ENCODE measurements at regions not wholly inside any gene's neighbourhood (a gene's known extent, or its start where the extent isn't known, plus 50 kb on each side); places are given as distances from the start of the nearest gene placed in this dataset.

DNA sequence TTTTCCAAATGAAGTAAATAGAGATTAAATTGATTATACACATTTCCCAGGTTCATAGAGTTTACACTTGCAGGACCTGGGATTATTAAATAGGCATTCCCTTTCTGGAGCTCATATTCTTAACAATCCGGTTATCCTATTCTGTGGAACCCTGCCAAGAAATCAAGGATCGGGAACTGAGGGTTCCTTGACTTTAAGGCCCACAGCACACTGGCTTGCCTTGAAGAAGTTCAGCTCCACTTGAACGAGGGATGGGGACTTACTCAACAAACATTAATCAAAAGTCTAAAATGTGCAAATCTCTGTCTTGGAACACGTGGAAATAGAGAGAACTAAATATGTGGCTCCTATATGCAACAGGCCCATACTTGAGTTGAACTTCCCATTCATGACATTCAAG is 142.3 kb upstream of the RGPD4 start:
- no peaks in the 10 kb centered on the region for H3K4me1 Mint-ChIP-seq (ENCODE audit: low read depth)

GRCh38 chr2:107685421-107685986 is 141.2 kb upstream of the RGPD4 start:
- TF ChIP-seq CTCF (IDR thresholded peaks at IDR 0.05), result no peak
- no peak for DNase-seq
- Mint-ChIP-seq H3K4me3 (no peak overlapping the region), H3K27me3 (ENCODE audit: insufficient read depth) (peaks cover 9% of the 10 kb centered on the region; the same call in 1 of the 2 replicates), H3K9me3 (no peaks in the 10 kb centered on the region), H3K27ac (no peak overlapping the region), H3K36me3 (ENCODE audit: low read depth) (no peaks in the 10 kb centered on the region), H3K4me1 (ENCODE audit: low read depth) (no peaks in the 10 kb centered on the region)

More for the DNA sequence above, 142.3 kb upstream of the RGPD4 start:
- Mint-ChIP-seq H3K9me3 (no peaks in the 10 kb centered on the region), H3K4me3 (no peak overlapping the region), H3K27ac (no peak overlapping the region), H3K36me3 (ENCODE audit: low read depth) (no peaks in the 10 kb centered on the region), H3K27me3 (ENCODE audit: insufficient read depth) (0 out of 2 replicates have a peak, but pooled peaks cover 9% of the 10 kb centered on the region)
- DNase-seq, result no peak
- TF ChIP-seq CTCF (IDR thresholded peaks at IDR 0.05), result no peak

GRCh38 chr2:107687073-107687472 is 139.6 kb upstream of the RGPD4 start:
- no peak for TF ChIP-seq CTCF (IDR thresholded peaks at IDR 0.05)
- Mint-ChIP-seq H3K27ac (no peak overlapping the region), H3K4me3 (no peak overlapping the region), H3K27me3 (ENCODE audit: insufficient read depth) (peaks cover 9% of the 10 kb centered on the region; the same call in 1 of the 2 replicates), H3K9me3 (no peaks in the 10 kb centered on the region), H3K4me1 (ENCODE audit: low read depth) (no peaks in the 10 kb centered on the region), H3K36me3 (ENCODE audit: low read depth) (no peaks in the 10 kb centered on the region)
- no peak for DNase-seq

DNA sequence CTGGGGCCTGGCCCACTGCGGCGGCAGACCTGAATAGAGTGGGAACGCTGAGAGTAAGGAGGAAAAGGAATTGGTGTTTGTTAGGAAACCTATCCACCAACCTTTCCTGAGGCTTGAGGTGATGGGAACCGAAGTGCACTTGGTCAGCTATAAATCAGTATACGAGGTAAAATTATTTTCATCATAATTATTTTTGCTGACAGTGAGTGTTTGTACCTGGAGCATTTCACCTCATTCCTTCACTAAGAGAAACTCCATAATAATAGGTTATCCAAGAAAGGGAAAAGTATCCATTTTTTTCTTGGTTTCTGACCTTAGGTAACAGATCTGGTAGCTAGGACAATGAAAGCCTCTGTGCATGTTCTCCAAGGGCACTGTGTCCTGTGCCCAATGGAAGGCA is 138.6 kb upstream of the RGPD4 start:
- no peak for TF ChIP-seq CTCF (IDR thresholded peaks at IDR 0.05)
- no peak for DNase-seq
- Mint-ChIP-seq H3K27me3 (ENCODE audit: insufficient read depth) (peaks cover 9% of the 10 kb centered on the region; the same call in 1 of the 2 replicates), H3K36me3 (ENCODE audit: low read depth) (no peaks in the 10 kb centered on the region), H3K9me3 (no peaks in the 10 kb centered on the region), H3K4me1 (ENCODE audit: low read depth) (no peaks in the 10 kb centered on the region), H3K4me3 (no peak overlapping the region), H3K27ac (no peak overlapping the region)

DNA sequence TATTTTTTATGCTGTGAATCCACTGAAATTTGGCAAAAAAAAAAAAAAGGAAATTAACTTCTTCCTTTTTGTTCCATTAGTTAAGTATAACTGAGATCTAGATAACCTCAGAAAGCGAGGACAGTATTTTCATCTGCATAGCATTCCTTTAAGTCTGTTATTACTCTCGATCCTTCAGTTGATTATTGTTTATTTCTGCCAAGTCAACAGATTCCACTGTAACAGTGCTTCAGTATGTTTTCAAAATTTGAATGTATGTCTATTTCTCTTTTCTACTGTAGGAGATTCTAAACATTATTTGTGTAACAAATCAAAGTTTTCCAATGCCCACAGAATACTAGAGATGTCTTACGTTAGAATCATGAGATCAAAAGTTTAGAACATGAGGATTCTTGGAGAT is 133.1 kb upstream of the RGPD4 start:
- Mint-ChIP-seq H3K27ac (no peak overlapping the region), H3K9me3 (no peaks in the 10 kb centered on the region), H3K4me1 (ENCODE audit: low read depth) (no peaks in the 10 kb centered on the region), H3K4me3 (no peak overlapping the region), H3K36me3 (ENCODE audit: low read depth) (no peaks in the 10 kb centered on the region), H3K27me3 (ENCODE audit: insufficient read depth) (peaks cover 8% of the 10 kb centered on the region; the same call in 1 of the 2 replicates)
- DNase-seq, result no peak
- TF ChIP-seq CTCF (IDR thresholded peaks at IDR 0.05), result no peak

Measured in HFFc6 (cell line).